8988T (cell line): ENCODE measurements at regions not wholly inside any gene's neighbourhood (a gene's known extent, or its start where the extent isn't known, plus 50 kb on each side); places are given as distances from the start of the nearest gene placed in this dataset.

Experiments
- DNase-seq: peaks from one replicate; pipeline ENCODE4 v3.0.0; 2011

GRCh38 chr9:108392877-108393276 lies 462.9 kb downstream of the ACTL7B start:
- DNase-seq = no peak

- no peak for DNase-seq
Measured at GRCh38 chr9:108389056-108389455, 466.7 kb downstream of the ACTL7B start.

GRCh38 chr9:108386859-108387384 lies 468.9 kb downstream of the ACTL7B start:
- DNase-seq = no peak

- DNase-seq = no peak
Measured at GRCh38 chr9:108386032-108386431, 469.8 kb downstream of the ACTL7B start.

GRCh38 chr9:108383796-108384195 lies 472.0 kb downstream of the ACTL7B start:
- DNase-seq = no peak

- no peak for DNase-seq
Measured at GRCh38 chr9:108382310-108382709, 473.5 kb downstream of the ACTL7B start.

- no peak for DNase-seq
Measured at GRCh38 chr9:108377881-108378280, 477.9 kb downstream of the ACTL7B start.

GRCh38 chr9:108377382-108377781 lies 478.4 kb downstream of the ACTL7B start:
- DNase-seq = no peak

- no peak for DNase-seq
Measured at GRCh38 chr9:108376140-108376539, 479.6 kb downstream of the ACTL7B start.

- DNase-seq = no peak
Measured at GRCh38 chr9:108374626-108375025, 481.2 kb downstream of the ACTL7B start.

GRCh38 chr9:108367188-108367587 lies 488.6 kb downstream of the ACTL7B start:
- no peak for DNase-seq

- no peak for DNase-seq
Measured at GRCh38 chr9:108363311-108363710, 492.5 kb downstream of the ACTL7B start.

- DNase-seq = no peak
Measured at GRCh38 chr9:108360304-108360703, 495.5 kb downstream of the ACTL7B start.

GRCh38 chr9:108356806-108357205 lies 499.0 kb downstream of the ACTL7B start:
- DNase-seq = no peak

GRCh38 chr9:108351571-108351970 lies 504.2 kb downstream of the ACTL7B start:
- no peak for DNase-seq

- no peak for DNase-seq
Measured at GRCh38 chr9:108347463-108348188, 508.2 kb downstream of the ACTL7B start.

GRCh38 chr9:108345826-108346225 lies 510.0 kb downstream of the ACTL7B start:
- DNase-seq = no peak

GRCh38 chr9:108339251-108339650 lies 516.5 kb downstream of the ACTL7B start:
- DNase-seq = no peak

GRCh38 chr9:108336575-108336974 lies 519.2 kb downstream of the ACTL7B start:
- no peak for DNase-seq

GRCh38 chr9:108333530-108333983 lies 522.2 kb downstream of the ACTL7B start:
- no peak for DNase-seq

- no peak for DNase-seq
Measured at GRCh38 chr9:108331596-108331995, 524.2 kb downstream of the ACTL7B start.

- no peak for DNase-seq
Measured at GRCh38 chr9:108325406-108325805, 530.4 kb downstream of the ACTL7B start.

- no peak for DNase-seq
Measured at GRCh38 chr9:108323615-108324014, 532.2 kb downstream of the ACTL7B start.

GRCh38 chr9:108322326-108323098 lies 533.3 kb downstream of the ACTL7B start:
- DNase-seq = no peak
